ENCODE measurements at regions not wholly inside any gene's neighbourhood (a gene's known extent, or its start where the extent isn't known, plus 50 kb on each side); places are given as distances from the start of the nearest gene placed in this dataset.

DNA sequence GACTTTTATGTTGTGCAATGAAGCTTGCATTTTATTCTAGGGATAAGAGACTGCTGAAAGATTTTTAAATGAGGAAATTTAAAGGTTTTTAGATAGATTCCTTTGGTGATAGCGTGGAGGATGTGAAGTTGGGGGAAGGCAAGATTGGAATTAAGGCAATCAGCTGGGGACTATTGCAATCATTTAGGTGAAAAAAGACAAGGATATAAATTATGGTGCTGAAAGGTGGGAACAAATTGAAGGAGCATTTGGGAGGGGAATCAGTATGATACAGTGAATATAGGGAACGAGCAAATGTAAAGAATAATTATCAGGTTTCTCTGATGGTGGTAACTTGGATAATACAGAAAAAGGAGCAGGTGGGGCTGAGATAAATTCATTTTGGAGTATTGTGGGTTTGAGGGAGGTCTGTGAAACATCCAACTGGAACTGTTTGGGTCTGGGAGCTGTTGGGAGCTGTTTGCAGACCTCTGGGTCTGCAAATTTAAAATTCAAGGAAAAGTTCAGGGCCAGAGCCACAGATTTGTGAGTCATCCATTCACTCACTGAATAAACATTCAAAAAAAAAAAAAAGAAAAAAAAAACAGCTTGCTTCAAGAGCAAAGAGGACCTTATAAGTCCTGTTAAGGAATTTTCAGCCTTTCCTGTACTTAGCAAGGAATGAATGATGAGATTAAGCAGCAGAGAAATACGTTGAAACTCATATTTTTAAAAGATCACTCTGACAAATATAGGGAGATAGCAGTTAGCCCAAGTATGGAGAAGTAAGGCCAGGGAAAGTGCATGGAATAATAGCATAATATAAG lies 257.5 kb upstream of the FN1 start:
- TF ChIP-seq CTCF (IDR thresholded peaks at IDR 0.05; ENCODE audit: low read depth, low read length, missing input control) (no peak), ZBTB33 (IDR thresholded peaks at IDR 0.05) (no peak), HNF4A (conservative IDR thresholded peaks at IDR 0.05) (no peak)
- TF ChIP-seq, protein P1, sequence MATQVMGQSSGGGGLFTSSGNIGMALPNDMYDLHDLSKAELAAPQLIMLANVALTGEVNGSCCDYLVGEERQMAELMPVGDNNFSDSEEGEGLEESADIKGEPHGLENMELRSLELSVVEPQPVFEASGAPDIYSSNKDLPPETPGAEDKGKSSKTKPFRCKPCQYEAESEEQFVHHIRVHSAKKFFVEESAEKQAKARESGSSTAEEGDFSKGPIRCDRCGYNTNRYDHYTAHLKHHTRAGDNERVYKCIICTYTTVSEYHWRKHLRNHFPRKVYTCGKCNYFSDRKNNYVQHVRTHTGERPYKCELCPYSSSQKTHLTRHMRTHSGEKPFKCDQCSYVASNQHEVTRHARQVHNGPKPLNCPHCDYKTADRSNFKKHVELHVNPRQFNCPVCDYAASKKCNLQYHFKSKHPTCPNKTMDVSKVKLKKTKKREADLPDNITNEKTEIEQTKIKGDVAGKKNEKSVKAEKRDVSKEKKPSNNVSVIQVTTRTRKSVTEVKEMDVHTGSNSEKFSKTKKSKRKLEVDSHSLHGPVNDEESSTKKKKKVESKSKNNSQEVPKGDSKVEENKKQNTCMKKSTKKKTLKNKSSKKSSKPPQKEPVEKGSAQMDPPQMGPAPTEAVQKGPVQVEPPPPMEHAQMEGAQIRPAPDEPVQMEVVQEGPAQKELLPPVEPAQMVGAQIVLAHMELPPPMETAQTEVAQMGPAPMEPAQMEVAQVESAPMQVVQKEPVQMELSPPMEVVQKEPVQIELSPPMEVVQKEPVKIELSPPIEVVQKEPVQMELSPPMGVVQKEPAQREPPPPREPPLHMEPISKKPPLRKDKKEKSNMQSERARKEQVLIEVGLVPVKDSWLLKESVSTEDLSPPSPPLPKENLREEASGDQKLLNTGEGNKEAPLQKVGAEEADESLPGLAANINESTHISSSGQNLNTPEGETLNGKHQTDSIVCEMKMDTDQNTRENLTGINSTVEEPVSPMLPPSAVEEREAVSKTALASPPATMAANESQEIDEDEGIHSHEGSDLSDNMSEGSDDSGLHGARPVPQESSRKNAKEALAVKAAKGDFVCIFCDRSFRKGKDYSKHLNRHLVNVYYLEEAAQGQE (IDR thresholded peaks at IDR 0.05), result no peak

All from liver (tissue), 3 donors.